ENCODE measurements at regions not wholly inside any gene's neighbourhood (a gene's known extent, or its start where the extent isn't known, plus 50 kb on each side); places are given as distances from the start of the nearest gene placed in this dataset.

GRCh38 chr3:17811646-17812045 is 69.2 kb upstream of the TBC1D5 start:
- Mint-ChIP-seq H3K9me3 (peaks cover 0 to under 1% (median 0%) of the 10 kb centered on the region in 7 donors), H3K27me3 (peaks cover 0 to 12% (median 8%) of the 10 kb centered on the region in 3 donors), H3K4me3 (no peak overlapping the region), H3K27ac (no peak overlapping the region), H3K36me3 (no peaks in the 10 kb centered on the region), H3K4me1 (no peaks in the 10 kb centered on the region)
- DNase-seq = no peak
- no peak for ATAC-seq (ENCODE audit: low read depth in 2 of 2)

GRCh38 chr3:17810759-17811158 is 68.3 kb upstream of the TBC1D5 start:
- no peak for ATAC-seq (ENCODE audit: low read depth in 2 of 2)
- Mint-ChIP-seq H3K27ac (no peak overlapping the region), H3K36me3 (no peaks in the 10 kb centered on the region), H3K4me3 (no peak overlapping the region), H3K4me1 (no peaks in the 10 kb centered on the region), H3K9me3 (peaks cover 0 to 1% (median 0%) of the 10 kb centered on the region in 7 donors), H3K27me3 (peaks cover 0 to 15% (median 8%) of the 10 kb centered on the region in 3 donors)
- no peak for DNase-seq

DNA sequence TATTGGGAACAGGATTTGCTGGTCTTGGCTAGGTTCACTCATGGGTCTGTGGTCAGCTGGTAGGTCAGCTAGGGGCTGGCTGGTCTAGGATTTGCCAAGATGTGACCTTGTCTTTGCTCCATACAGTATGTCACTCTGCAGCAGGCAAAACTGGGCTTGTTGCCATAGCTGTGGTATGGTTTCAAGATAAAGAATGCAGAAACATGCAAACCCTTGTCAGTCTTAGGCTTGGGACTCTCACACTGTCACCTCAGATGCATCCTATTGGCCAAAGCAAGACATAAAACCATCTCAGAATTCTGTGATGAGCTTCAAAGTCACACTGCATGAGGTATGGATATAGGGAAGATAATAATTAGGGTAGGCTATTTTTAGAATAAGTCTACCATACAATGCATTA is 66.6 kb upstream of the TBC1D5 start:
- no peak overlapping the region for H3K4me3 Mint-ChIP-seq

DNA sequence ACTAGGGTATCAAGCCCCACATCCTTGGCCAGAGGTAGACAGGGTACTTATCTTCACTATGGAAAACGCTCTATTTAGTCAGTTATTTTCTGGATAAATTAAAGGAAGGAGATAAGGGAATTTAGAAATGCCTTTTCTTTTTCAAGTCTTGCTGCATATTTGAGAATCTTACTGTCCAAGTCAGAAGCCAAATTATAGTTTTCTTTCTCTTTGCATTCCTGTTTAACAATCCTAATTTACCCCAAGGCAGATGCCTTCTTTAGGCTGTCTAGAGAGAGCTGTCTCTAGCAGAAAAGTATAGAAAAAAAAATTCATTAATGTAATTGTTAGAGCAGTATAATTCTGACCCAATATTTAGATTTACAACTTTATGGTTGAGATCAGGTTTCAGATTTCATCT is 64.4 kb upstream of the TBC1D5 start:
- no peak overlapping the region for H3K4me3 Mint-ChIP-seq
- no peak for DNase-seq
- peaks cover 9 to 10% (median 10%) of the 10 kb centered on the region in 3 donors for H3K4me1 Mint-ChIP-seq
- ATAC-seq (ENCODE audit: low read depth in 2 of 2) = no peak
- H3K27me3 Mint-ChIP-seq = peaks cover 0 to 26% (median 8%) of the 10 kb centered on the region in 3 donors
- H3K36me3 Mint-ChIP-seq = no peaks in the 10 kb centered on the region
- H3K9me3 Mint-ChIP-seq = peaks cover 0 to 1% (median 0%) of the 10 kb centered on the region in 7 donors
- H3K27ac Mint-ChIP-seq = no peak overlapping the region

More for the DNA sequence above, 66.6 kb upstream of the TBC1D5 start:
- Mint-ChIP-seq H3K27ac (no peak overlapping the region), H3K4me1 (no peaks in the 10 kb centered on the region), H3K27me3 (peaks cover 0 to 18% (median 8%) of the 10 kb centered on the region in 3 donors), H3K36me3 (no peaks in the 10 kb centered on the region), H3K9me3 (peaks cover 0 to 1% (median 0%) of the 10 kb centered on the region in 7 donors)
- no peak for DNase-seq
- no peak for ATAC-seq (ENCODE audit: low read depth in 2 of 2)

- H3K4me3 Mint-ChIP-seq = peak overlapping the region in 1 of 8 donors; percentile 61
- H3K9me3 Mint-ChIP-seq = peaks cover 0 to 1% (median 0%) of the 10 kb centered on the region in 7 donors
- no peaks in the 10 kb centered on the region for H3K36me3 Mint-ChIP-seq
- peaks cover 0 to 32% (median 8%) of the 10 kb centered on the region in 3 donors for H3K27me3 Mint-ChIP-seq
- peaks cover 9 to 10% (median 10%) of the 10 kb centered on the region in 3 donors for H3K4me1 Mint-ChIP-seq
- peak overlapping the region in 1 of 6 donors; percentile 44 for H3K27ac Mint-ChIP-seq
- DNase-seq (no peak), ATAC-seq (ENCODE audit: low read depth in 2 of 2) (no peak)
These were observed 63.8 kb upstream of the TBC1D5 start for GRCh38 chr3:17806201-17806600.

DNA sequence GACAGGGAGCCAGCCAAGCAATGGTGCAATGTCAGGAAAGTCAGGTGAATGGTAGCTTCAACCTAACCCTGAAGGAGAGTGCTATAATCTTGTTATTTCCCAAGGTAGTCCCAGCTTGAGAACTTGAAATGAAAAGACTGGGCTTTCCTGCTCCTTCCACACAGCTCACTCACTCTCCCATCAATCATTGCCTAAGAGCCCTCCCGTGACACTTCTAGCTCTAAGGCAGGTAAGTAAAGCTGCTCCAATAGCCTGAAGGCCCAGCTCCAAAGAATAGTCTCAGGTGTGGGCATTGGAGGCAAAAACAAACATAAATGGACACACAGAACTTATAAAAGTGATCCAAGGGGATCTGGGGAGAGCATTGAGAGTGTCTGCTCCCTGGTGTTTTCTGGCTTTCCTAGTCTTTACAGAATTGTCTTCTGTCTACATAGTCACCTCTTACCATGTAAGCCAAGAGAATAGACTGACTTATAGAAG is 63.1 kb upstream of the TBC1D5 start:
- H3K27ac Mint-ChIP-seq = no peak overlapping the region
- no peak overlapping the region for H3K4me3 Mint-ChIP-seq
- H3K4me1 Mint-ChIP-seq = peaks cover 9 to 10% (median 10%) of the 10 kb centered on the region in 3 donors
- H3K27me3 Mint-ChIP-seq = peaks cover 0 to 32% (median 14%) of the 10 kb centered on the region in 3 donors
- no peaks in the 10 kb centered on the region for H3K36me3 Mint-ChIP-seq
- peaks cover 0 to 1% (median 0%) of the 10 kb centered on the region in 7 donors for H3K9me3 Mint-ChIP-seq
- DNase-seq (no peak), ATAC-seq (ENCODE audit: low read depth in 2 of 2) (no peak)

- peak; percentile 9 for DNase-seq
- Mint-ChIP-seq H3K27me3 (peaks cover 10 to 37% (median 11%) of the 10 kb centered on the region in 3 donors), H3K27ac (no peak overlapping the region), H3K36me3 (no peaks in the 10 kb centered on the region), H3K4me1 (peaks cover 9 to 10% (median 10%) of the 10 kb centered on the region in 3 donors), H3K4me3 (no peak overlapping the region), H3K9me3 (peaks cover 0 to 1% (median 0%) of the 10 kb centered on the region in 7 donors)
- ATAC-seq (ENCODE audit: low read depth in 2 of 2) = peak; percentile 65 to 79
These were observed 60.5 kb upstream of the TBC1D5 start for GRCh38 chr3:17802950-17803349.

DNA sequence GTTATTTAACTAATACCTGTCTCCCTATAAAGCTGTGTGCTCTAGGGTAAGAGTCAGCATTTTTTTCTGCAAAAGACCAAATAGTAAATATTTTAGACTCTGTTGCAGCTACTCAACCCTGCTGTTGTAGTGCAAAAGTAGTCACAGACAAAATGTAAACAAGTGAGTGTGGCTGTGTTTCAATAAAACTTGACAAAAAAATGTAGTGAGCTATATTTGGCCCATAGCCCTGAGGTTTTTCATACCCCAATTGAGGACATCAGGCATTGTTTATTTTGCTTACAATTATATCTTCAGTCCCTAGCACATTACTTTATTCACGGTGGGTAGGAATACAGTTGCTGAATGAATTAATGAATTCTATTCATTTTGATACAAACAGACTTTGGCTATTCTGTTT is 58.7 kb upstream of the TBC1D5 start:
- Mint-ChIP-seq H3K27ac (no peak overlapping the region), H3K36me3 (no peaks in the 10 kb centered on the region)

DNA sequence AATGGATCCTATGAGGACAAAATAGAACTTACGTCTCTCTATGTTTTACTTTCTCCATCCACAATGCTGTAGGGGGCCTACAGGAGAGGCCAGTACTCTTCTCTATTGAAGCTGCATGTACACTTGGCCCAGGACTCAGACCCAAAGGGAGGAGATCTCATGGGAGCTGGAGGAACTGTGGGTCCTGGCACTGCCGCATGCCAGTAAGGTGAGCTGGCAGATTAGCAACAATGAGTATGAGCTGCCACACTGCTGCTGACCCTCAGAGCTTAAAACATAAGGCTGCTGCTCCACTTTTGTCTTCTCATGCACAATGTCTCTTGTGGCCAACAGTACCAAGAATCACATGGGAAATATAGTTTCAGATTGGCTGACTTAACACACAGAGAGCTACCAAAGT is 57.8 kb upstream of the TBC1D5 start:
- no peak for DNase-seq
- Mint-ChIP-seq H3K27me3 (peaks cover 8 to 27% (median 10%) of the 10 kb centered on the region in 3 donors), H3K4me1 (peaks cover 9 to 10% (median 10%) of the 10 kb centered on the region in 3 donors), H3K9me3 (no peaks in the 10 kb centered on the region), H3K4me3 (no peak overlapping the region), H3K36me3 (no peaks in the 10 kb centered on the region), H3K27ac (peak overlapping the region in 1 of 6 donors; percentile 21)
- no peak for ATAC-seq (ENCODE audit: low read depth in 2 of 2)

More for the DNA sequence above, 58.7 kb upstream of the TBC1D5 start:
- ATAC-seq (ENCODE audit: low read depth in 2 of 2) (no peak), DNase-seq (no peak)
- H3K4me3 Mint-ChIP-seq = no peak overlapping the region
- no peaks in the 10 kb centered on the region for H3K9me3 Mint-ChIP-seq
- peaks cover 8 to 32% (median 10%) of the 10 kb centered on the region in 3 donors for H3K27me3 Mint-ChIP-seq
- H3K4me1 Mint-ChIP-seq = peaks cover 9 to 10% (median 10%) of the 10 kb centered on the region in 3 donors

GRCh38 chr3:17799312-17799711 is 56.9 kb upstream of the TBC1D5 start:
- Mint-ChIP-seq H3K4me3 (no peak overlapping the region), H3K36me3 (no peaks in the 10 kb centered on the region), H3K27ac (peak overlapping the region in 1 of 6 donors; percentile 75), H3K9me3 (no peaks in the 10 kb centered on the region), H3K4me1 (peaks cover 9 to 10% (median 10%) of the 10 kb centered on the region in 3 donors), H3K27me3 (peaks cover 8 to 27% (median 10%) of the 10 kb centered on the region in 3 donors)
- no peak for DNase-seq
- no peak for ATAC-seq (ENCODE audit: low read depth in 2 of 2)

- Mint-ChIP-seq H3K27ac (no peak overlapping the region), H3K9me3 (peaks cover 0 to 11% (median 2%) of the 10 kb centered on the region in 7 donors), H3K4me3 (no peak overlapping the region), H3K36me3 (peaks cover 0 to 4% of the 10 kb centered on the region in 2 donors), H3K27me3 (peaks cover 8 to 25% (median 10%) of the 10 kb centered on the region in 3 donors), H3K4me1 (peaks cover 4% of the 10 kb centered on the region in 3 donors)
- ATAC-seq (ENCODE audit: low read depth in 2 of 2) (no peak), DNase-seq (no peak)
These were observed 55.6 kb upstream of the TBC1D5 start for GRCh38 chr3:17798000-17798399.

DNA sequence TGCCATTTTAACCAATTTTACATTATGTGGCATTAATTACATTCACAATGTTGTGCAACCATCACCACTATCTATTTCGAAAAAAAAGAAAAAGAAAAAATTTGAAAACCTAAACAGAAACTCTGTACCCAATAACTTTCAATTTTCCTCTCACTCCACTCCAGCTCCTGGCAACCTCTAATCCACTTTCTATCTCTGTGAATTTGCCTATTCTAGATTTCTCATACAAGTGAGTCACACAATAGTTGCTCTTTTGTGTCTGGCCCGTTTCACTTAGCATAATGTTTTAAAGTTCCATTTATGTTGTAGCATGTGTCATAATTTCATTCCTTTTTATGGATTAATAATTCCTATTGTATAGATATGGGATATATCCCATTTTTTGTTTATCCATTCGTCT is 53.3 kb upstream of the TBC1D5 start:
- DNase-seq (no peak), ATAC-seq (ENCODE audit: low read depth in 2 of 2) (no peak)
- H3K27ac Mint-ChIP-seq = no peak overlapping the region
- no peaks in the 10 kb centered on the region for H3K4me1 Mint-ChIP-seq
- H3K27me3 Mint-ChIP-seq = peaks cover 4 to 19% (median 16%) of the 10 kb centered on the region in 3 donors
- H3K4me3 Mint-ChIP-seq = no peak overlapping the region
- H3K9me3 Mint-ChIP-seq = peaks cover 7 to 29% (median 14%) of the 10 kb centered on the region in 7 donors
- peaks cover 8 to 22% of the 10 kb centered on the region in 2 donors for H3K36me3 Mint-ChIP-seq

DNA sequence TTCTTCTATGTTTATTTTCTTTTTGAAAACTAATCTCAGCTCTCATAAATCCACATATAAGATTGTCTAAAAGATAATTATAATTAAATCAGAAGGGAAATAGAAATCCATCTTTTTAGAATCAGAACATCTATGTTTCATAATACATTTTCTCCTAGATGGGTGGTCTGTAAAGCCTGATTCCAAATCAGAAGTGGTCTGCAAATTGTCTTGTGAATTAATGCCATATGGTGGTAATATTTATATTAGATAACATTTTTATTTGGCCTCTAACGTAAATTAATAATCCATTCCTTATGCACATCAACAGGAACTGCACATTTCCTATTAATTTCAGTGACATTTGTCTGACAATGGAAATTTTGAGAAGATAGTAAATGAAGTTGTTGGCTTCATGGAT is 52.8 kb upstream of the TBC1D5 start:
- peaks cover 9 to 27% of the 10 kb centered on the region in 2 donors for H3K36me3 Mint-ChIP-seq
- no peaks in the 10 kb centered on the region for H3K4me1 Mint-ChIP-seq
- peaks cover 9 to 33% (median 14%) of the 10 kb centered on the region in 7 donors for H3K9me3 Mint-ChIP-seq
- no peak overlapping the region for H3K27ac Mint-ChIP-seq
- H3K27me3 Mint-ChIP-seq = peaks cover under 1 to 16% (median 15%) of the 10 kb centered on the region in 3 donors
- DNase-seq (no peak), ATAC-seq (ENCODE audit: low read depth in 2 of 2) (no peak)
- no peak overlapping the region for H3K4me3 Mint-ChIP-seq

GRCh38 chr3:17793542-17794195 is 51.2 kb upstream of the TBC1D5 start:
- DNase-seq (no peak), ATAC-seq (ENCODE audit: low read depth in 2 of 2) (no peak)
- H3K27me3 Mint-ChIP-seq = peaks cover 0 to 7% (median 6%) of the 10 kb centered on the region in 3 donors
- H3K27ac Mint-ChIP-seq = no peak overlapping the region
- peak overlapping the region in 1 of 8 donors; percentile 35 for H3K4me3 Mint-ChIP-seq
- H3K4me1 Mint-ChIP-seq = no peaks in the 10 kb centered on the region
- peaks cover 12 to 44% (median 21%) of the 10 kb centered on the region in 7 donors for H3K9me3 Mint-ChIP-seq
- peaks cover 12 to 33% of the 10 kb centered on the region in 2 donors for H3K36me3 Mint-ChIP-seq

Data from naive B cell (primary cell).